Esophagus mucosa (tissue), 1 donor: ENCODE measurements at regions not wholly inside any gene's neighbourhood (a gene's known extent, or its start where the extent isn't known, plus 50 kb on each side); places are given as distances from the start of the nearest gene placed in this dataset.
"Not testable (repeated sequence)": the region's sequence is repeated elsewhere in the genome, so short reads cannot be mapped to it uniquely, and the experiment has no call there.

Experiments
- ATAC-seq: fragments of 200-7000 bp; cut with Tn5 transposase; one replicate; pipeline ENCODE4 v1.9.1; 2020
- donor health status: DM: yes; HTN: yes; CAD: no.

- ATAC-seq = no peak
These were observed 131.4 kb upstream of the RAB4A start for GRCh38 chr1:229139331-229140118.

GRCh38 chr1:229140119-229140396, 130.9 kb upstream of the RAB4A start:
- ATAC-seq = no peak

GRCh38 chr1:229141271-229141670, 129.6 kb upstream of the RAB4A start:
- no peak for ATAC-seq

- no peak for ATAC-seq
These were observed 129.1 kb upstream of the RAB4A start for GRCh38 chr1:229141689-229142377.

- ATAC-seq = no peak
These were observed 128.4 kb upstream of the RAB4A start for GRCh38 chr1:229142471-229142870.

- ATAC-seq = no peak
These were observed 124.3 kb upstream of the RAB4A start for GRCh38 chr1:229146647-229147046.

- ATAC-seq = peak; percentile 65
These were observed 123.8 kb upstream of the RAB4A start for GRCh38 chr1:229147072-229147471.

- no peak for ATAC-seq
These were observed 122.8 kb upstream of the RAB4A start for GRCh38 chr1:229148041-229148671.

GRCh38 chr1:229148743-229149142, 122.2 kb upstream of the RAB4A start:
- ATAC-seq = peak; percentile 6

GRCh38 chr1:229149435-229149834, 121.5 kb upstream of the RAB4A start:
- ATAC-seq = no peak

- no peak for ATAC-seq
These were observed 120.4 kb upstream of the RAB4A start for GRCh38 chr1:229150518-229150917.

- ATAC-seq = not testable (repeated sequence)
These were observed 119.5 kb upstream of the RAB4A start for GRCh38 chr1:229151412-229151811.

- no peak for ATAC-seq
These were observed 118.6 kb upstream of the RAB4A start for GRCh38 chr1:229152311-229152710.

- ATAC-seq = no peak
These were observed 116.9 kb upstream of the RAB4A start for GRCh38 chr1:229153955-229154548.

GRCh38 chr1:229154811-229155210, 116.1 kb upstream of the RAB4A start:
- no peak for ATAC-seq

- ATAC-seq = no peak
These were observed 115.4 kb upstream of the RAB4A start for GRCh38 chr1:229155472-229155871.

GRCh38 chr1:229156872-229157271, 114.0 kb upstream of the RAB4A start:
- ATAC-seq = no peak

- ATAC-seq = no peak
These were observed 113.4 kb upstream of the RAB4A start for GRCh38 chr1:229157480-229157879.

- no peak for ATAC-seq
These were observed 112.5 kb upstream of the RAB4A start for GRCh38 chr1:229158341-229158921.

GRCh38 chr1:229158927-229159326, 112.0 kb upstream of the RAB4A start:
- no peak for ATAC-seq

GRCh38 chr1:229159668-229160544, 111.0 kb upstream of the RAB4A start:
- ATAC-seq = no peak

GRCh38 chr1:229161740-229162139, 109.2 kb upstream of the RAB4A start:
- peak; percentile 76 for ATAC-seq
